ENCODE measurements at regions not wholly inside any gene's neighbourhood (a gene's known extent, or its start where the extent isn't known, plus 50 kb on each side); places are given as distances from the start of the nearest gene placed in this dataset.
"Not testable (repeated sequence)": the region's sequence is repeated elsewhere in the genome, so short reads cannot be mapped to it uniquely, and the experiment has no call there.

DNA sequence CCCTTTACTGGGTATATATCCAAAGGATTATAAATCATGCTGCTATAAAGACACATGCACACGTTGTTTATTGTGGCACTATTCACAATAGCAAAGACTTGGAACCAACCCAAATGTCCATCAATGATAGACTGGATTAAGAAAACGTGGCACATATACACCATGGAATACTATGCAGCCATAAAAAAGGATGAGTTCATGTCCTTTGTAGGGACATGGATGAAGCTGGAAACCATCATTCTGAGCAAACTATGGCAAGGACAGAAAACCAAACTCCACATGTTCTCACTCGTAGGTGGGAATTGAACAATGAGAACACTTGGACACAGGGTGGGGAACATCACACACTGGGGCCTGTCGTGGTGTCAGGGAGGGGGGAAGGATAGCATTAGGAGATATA lies 59.2 kb downstream of the CXorf49B start:
- DNase-seq: not testable (repeated sequence)

DNA sequence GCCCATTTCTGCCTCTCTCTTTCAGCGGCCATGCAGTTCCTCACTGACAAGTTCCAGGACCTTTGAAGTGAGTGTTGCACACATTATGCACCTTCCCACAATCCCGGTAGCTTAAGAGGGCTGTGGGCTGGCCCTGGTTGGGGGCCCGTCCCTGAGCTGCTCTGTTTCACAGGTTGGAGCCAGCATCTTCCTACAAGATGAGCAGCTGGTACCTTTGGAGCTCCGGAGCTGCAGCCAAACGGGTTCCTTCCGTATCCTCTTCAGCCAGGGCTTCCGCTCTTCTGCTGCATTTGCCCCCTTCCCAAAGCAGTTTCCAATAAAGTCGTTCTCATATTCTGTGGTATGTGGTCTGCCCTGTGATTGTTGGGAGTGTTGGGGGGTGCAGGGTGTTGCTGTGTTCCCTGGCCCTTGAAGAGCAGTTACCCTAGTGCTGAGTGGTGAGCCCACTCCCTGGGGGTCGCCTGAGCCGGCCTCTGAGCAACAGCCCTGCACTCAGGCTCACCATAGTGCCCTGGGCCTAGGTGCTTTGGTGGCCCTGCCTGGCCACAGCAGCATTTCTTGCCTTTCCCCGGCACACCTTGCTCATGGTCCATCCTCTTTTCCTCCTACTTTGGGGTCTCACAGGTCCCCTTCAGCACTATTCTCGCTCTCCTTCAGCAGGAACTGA lies 60.4 kb downstream of the CXorf49B start:
- DNase-seq: no peak

DNA sequence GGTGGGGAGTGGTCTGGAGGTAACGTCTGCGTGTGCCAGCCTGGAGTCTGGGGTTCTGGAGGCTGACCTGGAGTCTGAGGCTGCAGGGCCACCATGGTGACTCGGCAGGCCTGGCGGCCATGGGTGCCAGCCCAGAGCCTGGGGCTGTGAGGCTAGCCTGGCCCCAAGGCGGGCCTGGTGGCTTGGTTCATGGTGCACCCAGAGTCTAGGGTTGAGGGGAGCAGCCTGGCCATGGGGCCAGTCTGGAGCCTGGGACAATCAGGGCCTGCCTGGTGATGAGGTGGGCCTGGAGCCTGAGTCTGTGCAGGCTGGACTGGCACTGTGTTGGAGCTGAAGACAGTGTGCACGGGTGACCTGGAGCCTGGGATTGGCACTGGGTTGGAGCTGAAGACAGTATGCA lies 64.9 kb downstream of the CXorf49B start:
- DNase-seq: no peak

DNA sequence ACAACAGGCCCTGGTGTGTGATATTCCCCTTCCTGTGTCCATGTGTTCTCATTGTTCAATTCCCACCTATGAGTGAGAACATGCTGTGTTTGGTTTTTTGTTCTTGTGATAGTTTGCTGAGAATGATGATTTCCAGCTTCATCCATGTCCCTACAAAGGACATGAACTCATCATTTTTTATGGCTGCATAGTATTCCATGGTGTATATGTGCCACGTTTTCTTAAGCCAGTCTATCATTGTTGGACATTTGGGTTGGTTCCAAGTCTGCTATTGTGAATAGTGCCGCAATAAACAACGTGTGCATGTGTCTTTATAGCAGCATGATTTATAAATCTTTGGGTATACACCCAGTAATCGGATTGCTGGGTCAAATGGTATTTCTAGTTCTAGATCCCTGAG lies 72.6 kb upstream of the NHSL2 start:
- DNase-seq: not testable (repeated sequence)

DNA sequence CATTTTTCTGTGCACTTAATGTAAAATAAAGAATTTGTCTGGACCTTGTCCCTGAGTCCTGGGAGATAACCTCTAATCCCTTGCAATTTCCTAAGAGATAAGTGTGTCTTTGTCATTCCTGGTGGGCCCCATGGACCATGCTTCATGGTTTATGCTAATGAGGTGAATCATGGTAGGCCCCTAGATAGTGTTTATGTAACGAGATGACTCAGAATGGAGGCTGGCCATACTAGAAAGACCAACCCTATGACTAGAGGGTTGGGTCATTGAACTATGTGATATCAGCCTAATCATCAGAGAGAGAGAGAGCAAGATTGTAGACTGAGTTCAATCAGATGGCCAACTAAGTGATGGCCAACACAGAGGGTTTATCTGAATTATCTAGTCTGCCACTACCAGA lies 64.2 kb upstream of the NHSL2 start:
- DNase-seq: no peak

DNA sequence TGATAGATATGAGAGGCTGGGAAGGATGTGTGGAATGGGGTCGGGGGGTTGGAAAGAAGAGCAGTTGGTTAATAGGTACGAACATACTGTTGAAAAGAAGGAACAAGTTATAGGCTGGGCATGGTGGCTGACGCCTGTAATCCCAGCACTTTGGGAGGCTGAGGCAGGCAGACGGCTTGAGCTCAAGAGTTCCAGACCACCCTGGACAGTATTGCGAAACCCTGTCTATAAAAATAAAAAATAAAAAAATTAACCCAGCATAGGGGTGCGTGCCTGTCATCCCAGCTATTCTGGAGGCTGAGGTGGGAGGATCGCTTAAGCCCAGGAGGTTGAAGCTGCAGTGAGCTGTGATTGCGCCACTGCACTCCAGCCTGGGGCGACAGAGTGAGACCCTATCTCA lies 58.5 kb upstream of the NHSL2 start:
- DNase-seq: no peak

DNA sequence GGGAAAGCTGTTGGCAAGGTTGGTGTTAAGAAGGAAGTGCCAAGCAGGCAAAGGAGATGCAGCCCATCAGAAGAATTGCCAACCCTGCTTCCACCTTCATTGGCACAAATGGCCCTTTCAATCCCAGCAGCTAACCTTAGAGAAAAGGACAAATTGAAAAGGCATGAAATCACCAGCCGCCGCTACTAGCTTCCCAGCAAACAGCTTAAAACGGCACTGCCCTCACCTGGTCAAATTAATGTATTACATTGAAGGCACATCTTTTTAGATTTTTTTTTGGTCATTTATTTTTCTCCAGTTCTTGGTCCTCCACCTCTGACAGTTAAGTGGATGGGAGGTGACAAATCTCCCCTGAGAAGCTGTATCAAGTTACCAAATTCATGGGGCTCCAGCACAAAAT lies 51.0 kb upstream of the NHSL2 start:
- peak; percentile 2 for DNase-seq
